ENCODE measurements at regions not wholly inside any gene's neighbourhood (a gene's known extent, or its start where the extent isn't known, plus 50 kb on each side); places are given as distances from the start of the nearest gene placed in this dataset.

- no peak overlapping the region for H3K9ac ChIP-seq (ENCODE audit: low read length)
- no peaks in the 10 kb centered on the region for H3K27me3 ChIP-seq (ENCODE audit: low read length)
- TF ChIP-seq EZH2phosphoT487 (conservative IDR thresholded peaks at IDR 0.05; ENCODE audit: low read length) = no peak
- TF ChIP-seq CTCF (IDR thresholded peaks at IDR 0.05; ENCODE audit: insufficient read depth, low read length, poor library complexity, severe bottlenecking) = no peak
- no peaks in the 10 kb centered on the region for H3F3A ChIP-seq (ENCODE audit: insufficient read depth)
- no peaks in the 10 kb centered on the region for H4K20me1 ChIP-seq (ENCODE audit: low read depth, low read length)
- H3K9me3 ChIP-seq (ENCODE audit: insufficient read depth, low read length) = no peaks in the 10 kb centered on the region
- no peak overlapping the region for H2AFZ ChIP-seq (ENCODE audit: low read depth, low read length, severe bottlenecking)
- no peak overlapping the region for H3K4me3 ChIP-seq (ENCODE audit: insufficient read depth, low read length, poor library complexity, severe bottlenecking)
- no peak overlapping the region for H3K27ac ChIP-seq (ENCODE audit: low read depth, low read length)
- no peaks in the 10 kb centered on the region for H3K36me3 ChIP-seq (ENCODE audit: low read length)
- no peaks in the 10 kb centered on the region for H3K9me2 ChIP-seq (replicated peaks; ENCODE audit: insufficient read depth, low read length)
- H3K4me2 ChIP-seq (ENCODE audit: low read depth, low read length, poor library complexity, severe bottlenecking) = no peak overlapping the region
- H3K79me2 ChIP-seq (ENCODE audit: insufficient read depth, low read length) = no peaks in the 10 kb centered on the region
These were observed 318.6 kb upstream of the ADGRL4 start for GRCh38 chr1:79325126-79325525.

- Histone ChIP-seq H3K27ac (ENCODE audit: low read depth, low read length) (no peak overlapping the region), H3K9me3 (ENCODE audit: insufficient read depth, low read length) (no peaks in the 10 kb centered on the region), H3K4me2 (ENCODE audit: low read depth, low read length, poor library complexity, severe bottlenecking) (no peak overlapping the region), H2AFZ (ENCODE audit: low read depth, low read length, severe bottlenecking) (no peak overlapping the region), H3K36me3 (ENCODE audit: low read length) (no peaks in the 10 kb centered on the region), H3F3A (ENCODE audit: insufficient read depth) (no peaks in the 10 kb centered on the region), H3K9ac (ENCODE audit: low read length) (no peak overlapping the region), H4K20me1 (ENCODE audit: low read depth, low read length) (no peaks in the 10 kb centered on the region), H3K79me2 (ENCODE audit: insufficient read depth, low read length) (no peaks in the 10 kb centered on the region), H3K4me3 (ENCODE audit: insufficient read depth, low read length, poor library complexity, severe bottlenecking) (no peak overlapping the region), H3K9me2 (replicated peaks; ENCODE audit: insufficient read depth, low read length) (no peaks in the 10 kb centered on the region), H3K27me3 (ENCODE audit: low read length) (no peaks in the 10 kb centered on the region)
- TF ChIP-seq EZH2phosphoT487 (conservative IDR thresholded peaks at IDR 0.05; ENCODE audit: low read length) = no peak
- no peak for TF ChIP-seq CTCF (IDR thresholded peaks at IDR 0.05; ENCODE audit: insufficient read depth, low read length, poor library complexity, severe bottlenecking)
These were observed 316.9 kb upstream of the ADGRL4 start for GRCh38 chr1:79323239-79324025.

- no peaks in the 10 kb centered on the region for H3F3A ChIP-seq (ENCODE audit: insufficient read depth)
- no peaks in the 10 kb centered on the region for H3K9me3 ChIP-seq (ENCODE audit: insufficient read depth, low read length)
- no peak overlapping the region for H3K4me3 ChIP-seq (ENCODE audit: insufficient read depth, low read length, poor library complexity, severe bottlenecking)
- no peaks in the 10 kb centered on the region for H4K20me1 ChIP-seq (ENCODE audit: low read depth, low read length)
- no peak overlapping the region for H3K9ac ChIP-seq (ENCODE audit: low read length)
- no peak overlapping the region for H2AFZ ChIP-seq (ENCODE audit: low read depth, low read length, severe bottlenecking)
- TF ChIP-seq CTCF (IDR thresholded peaks at IDR 0.05; ENCODE audit: insufficient read depth, low read length, poor library complexity, severe bottlenecking) (no peak), EZH2phosphoT487 (conservative IDR thresholded peaks at IDR 0.05; ENCODE audit: low read length) (no peak)
- no peak overlapping the region for H3K4me2 ChIP-seq (ENCODE audit: low read depth, low read length, poor library complexity, severe bottlenecking)
- H3K36me3 ChIP-seq (ENCODE audit: low read length) = no peaks in the 10 kb centered on the region
- H3K79me2 ChIP-seq (ENCODE audit: insufficient read depth, low read length) = no peaks in the 10 kb centered on the region
- no peaks in the 10 kb centered on the region for H3K9me2 ChIP-seq (replicated peaks; ENCODE audit: insufficient read depth, low read length)
- H3K27me3 ChIP-seq (ENCODE audit: low read length) = no peaks in the 10 kb centered on the region
- H3K27ac ChIP-seq (ENCODE audit: low read depth, low read length) = no peak overlapping the region
These were observed 316.0 kb upstream of the ADGRL4 start for GRCh38 chr1:79322511-79323027.

Measured in SU-DHL-6 (cell line).